ENCODE measurements at regions not wholly inside any gene's neighbourhood (a gene's known extent, or its start where the extent isn't known, plus 50 kb on each side); places are given as distances from the start of the nearest gene placed in this dataset.

DNA sequence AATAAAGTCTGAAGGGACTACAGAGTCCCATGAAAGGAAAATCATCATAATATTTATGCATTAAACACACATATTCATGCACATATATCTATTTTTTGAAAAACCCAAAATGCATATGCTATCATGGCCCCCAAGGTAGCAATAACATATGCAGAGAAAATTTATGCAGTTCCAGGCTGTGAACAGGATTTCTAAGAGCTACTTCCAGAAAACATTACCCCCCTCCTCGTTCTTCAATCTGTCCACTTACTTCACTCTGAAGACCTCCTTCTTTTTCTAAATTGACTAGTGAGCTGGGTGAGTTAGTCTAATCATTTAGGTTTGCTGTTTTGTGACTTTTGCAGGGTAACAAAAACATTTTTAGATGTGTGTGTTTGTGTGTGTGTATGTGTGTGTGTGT, 376.4 kb upstream of the ZEB2 start:
- no peaks in the 10 kb centered on the region for H3K79me2 ChIP-seq (ENCODE audit: low read depth)
- H3K36me3 ChIP-seq (ENCODE audit: low read depth) = no peaks in the 10 kb centered on the region
- H4K20me1 ChIP-seq (ENCODE audit: insufficient read depth) = no peaks in the 10 kb centered on the region
- no peaks in the 10 kb centered on the region for H3K27me3 ChIP-seq (ENCODE audit: insufficient read depth, low read depth)
- H3K4me2 ChIP-seq = no peak overlapping the region
- intact Hi-C loops (cut with micrococcal nuclease; ENCODE audit: unreplicated experiment) = no loop called here
- ChIA-PET POLR2A (ENCODE audit: unreplicated experiment) (no interaction called here), CTCF (no interaction called here)
- no TSS peak for BruUV-seq (replicated peaks)
- H3K9me2 ChIP-seq (ENCODE audit: insufficient read depth) = no peaks in the 10 kb centered on the region
- TF ChIP-seq, protein P1, sequence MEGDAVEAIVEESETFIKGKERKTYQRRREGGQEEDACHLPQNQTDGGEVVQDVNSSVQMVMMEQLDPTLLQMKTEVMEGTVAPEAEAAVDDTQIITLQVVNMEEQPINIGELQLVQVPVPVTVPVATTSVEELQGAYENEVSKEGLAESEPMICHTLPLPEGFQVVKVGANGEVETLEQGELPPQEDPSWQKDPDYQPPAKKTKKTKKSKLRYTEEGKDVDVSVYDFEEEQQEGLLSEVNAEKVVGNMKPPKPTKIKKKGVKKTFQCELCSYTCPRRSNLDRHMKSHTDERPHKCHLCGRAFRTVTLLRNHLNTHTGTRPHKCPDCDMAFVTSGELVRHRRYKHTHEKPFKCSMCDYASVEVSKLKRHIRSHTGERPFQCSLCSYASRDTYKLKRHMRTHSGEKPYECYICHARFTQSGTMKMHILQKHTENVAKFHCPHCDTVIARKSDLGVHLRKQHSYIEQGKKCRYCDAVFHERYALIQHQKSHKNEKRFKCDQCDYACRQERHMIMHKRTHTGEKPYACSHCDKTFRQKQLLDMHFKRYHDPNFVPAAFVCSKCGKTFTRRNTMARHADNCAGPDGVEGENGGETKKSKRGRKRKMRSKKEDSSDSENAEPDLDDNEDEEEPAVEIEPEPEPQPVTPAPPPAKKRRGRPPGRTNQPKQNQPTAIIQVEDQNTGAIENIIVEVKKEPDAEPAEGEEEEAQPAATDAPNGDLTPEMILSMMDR (conservative IDR thresholded peaks at IDR 0.05) = no peak
- no peak for TF ChIP-seq EZH2 (IDR thresholded peaks at IDR 0.05; ENCODE audit: low read depth)
- no peak overlapping the region for H2AFZ ChIP-seq
- H3K9me3 ChIP-seq (ENCODE audit: insufficient read depth, low read depth) = no peaks in the 10 kb centered on the region
- H3K27ac ChIP-seq = no peak overlapping the region
- no peak for DNase-seq
- H3F3A ChIP-seq (ENCODE audit: insufficient read depth, low read depth) = no peaks in the 10 kb centered on the region
- no peaks in the 10 kb centered on the region for H3K4me1 ChIP-seq (replicated peaks; ENCODE audit: insufficient read depth)
- no peak overlapping the region for H3K4me3 ChIP-seq

DNA sequence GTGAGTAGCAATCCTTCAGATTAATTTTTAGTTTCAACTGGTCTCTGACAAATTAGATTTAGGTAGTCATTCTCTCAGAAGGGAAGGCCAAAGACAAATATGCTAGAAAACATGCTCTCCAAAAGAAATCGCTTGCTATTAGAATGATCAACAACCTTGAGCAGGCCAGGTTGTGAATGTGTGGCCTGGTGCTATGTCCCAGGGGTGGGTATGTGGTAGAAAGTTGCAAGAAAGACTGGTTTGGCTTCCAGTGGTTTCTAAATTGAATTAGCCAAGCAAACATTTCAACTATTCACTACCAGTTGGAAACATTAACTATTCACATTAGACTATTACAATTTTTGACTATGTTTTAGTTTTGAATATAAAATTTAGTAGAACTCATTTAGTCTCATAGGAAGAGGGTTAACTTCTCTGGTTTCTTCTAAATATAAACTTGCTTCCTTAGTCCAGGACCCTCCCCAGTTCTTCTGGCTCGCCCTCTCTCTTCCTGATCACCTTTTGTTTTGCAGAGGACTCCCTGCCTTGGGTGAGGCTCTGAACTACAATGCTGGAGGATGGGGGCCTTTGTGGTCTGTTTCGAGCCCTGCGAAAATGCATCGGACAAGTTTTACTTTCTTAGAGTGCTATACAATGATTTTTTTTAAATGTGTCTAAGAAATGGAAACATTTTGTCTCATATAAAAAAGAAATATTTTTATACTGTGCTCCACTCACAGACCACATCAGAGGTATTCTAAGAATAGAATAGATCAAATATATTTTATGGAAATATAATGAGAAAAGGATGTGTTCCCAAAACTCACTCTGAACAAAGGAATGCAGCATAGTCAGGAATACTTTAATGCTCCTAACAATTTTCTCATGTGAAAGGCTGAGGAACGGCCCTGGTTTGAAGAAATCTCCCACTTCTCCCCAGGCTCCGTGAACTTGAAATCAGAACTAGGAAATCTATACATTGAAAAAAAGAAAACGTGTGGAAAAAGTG, 375.0 kb upstream of the ZEB2 start:
- intact Hi-C loops (cut with micrococcal nuclease; ENCODE audit: unreplicated experiment) = no loop called here
- H3K79me2 ChIP-seq (ENCODE audit: low read depth) = no peaks in the 10 kb centered on the region
- POLR2A ChIA-PET (ENCODE audit: unreplicated experiment) = no interaction called here

DNA sequence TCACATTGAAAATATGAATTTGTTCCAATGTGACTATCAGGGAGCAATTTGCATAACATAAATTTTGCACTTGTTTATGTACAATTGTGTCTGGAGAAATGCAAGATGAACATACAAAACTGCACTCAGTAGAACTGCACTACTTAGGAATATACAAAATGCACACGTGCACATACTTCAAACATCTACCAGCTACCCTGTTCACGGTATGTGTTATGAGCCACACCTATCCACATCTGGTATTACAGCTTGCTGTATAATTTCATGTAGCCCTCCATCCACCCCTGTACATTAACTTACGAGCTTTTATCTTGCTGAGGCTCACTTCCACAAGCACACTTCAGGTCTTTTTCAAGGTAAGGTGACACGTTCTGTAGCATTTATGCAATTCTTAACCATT, 373.5 kb upstream of the ZEB2 start:
- Histone ChIP-seq H3K79me2 (ENCODE audit: low read depth) (no peaks in the 10 kb centered on the region), H3K27ac (no peak overlapping the region), H3K9me3 (ENCODE audit: insufficient read depth, low read depth) (no peaks in the 10 kb centered on the region), H3F3A (ENCODE audit: insufficient read depth, low read depth) (no peaks in the 10 kb centered on the region), H3K4me1 (replicated peaks; ENCODE audit: insufficient read depth) (no peaks in the 10 kb centered on the region), H2AFZ (no peak overlapping the region), H3K4me3 (no peak overlapping the region), H3K27me3 (ENCODE audit: insufficient read depth, low read depth) (no peaks in the 10 kb centered on the region), H3K9me2 (ENCODE audit: insufficient read depth) (no peaks in the 10 kb centered on the region), H4K20me1 (ENCODE audit: insufficient read depth) (no peaks in the 10 kb centered on the region), H3K36me3 (ENCODE audit: low read depth) (no peaks in the 10 kb centered on the region), H3K4me2 (no peak overlapping the region)
- POLR2A ChIA-PET (ENCODE audit: unreplicated experiment) = no interaction called here
- DNase-seq = no peak
- TF ChIP-seq EZH2 (IDR thresholded peaks at IDR 0.05; ENCODE audit: low read depth) = no peak
- TF ChIP-seq, protein P1 (conservative IDR thresholded peaks at IDR 0.05) = no peak
- BruUV-seq (replicated peaks) = no TSS peak
- intact Hi-C loops (cut with micrococcal nuclease; ENCODE audit: unreplicated experiment) = no loop called here
- CTCF ChIA-PET = no interaction called here

More for the DNA sequence above, 375.0 kb upstream of the ZEB2 start:
- Histone ChIP-seq H4K20me1 (ENCODE audit: insufficient read depth) (no peaks in the 10 kb centered on the region), H3K4me2 (no peak overlapping the region), H3K36me3 (ENCODE audit: low read depth) (no peaks in the 10 kb centered on the region), H3K4me3 (no peak overlapping the region), H3F3A (ENCODE audit: insufficient read depth, low read depth) (no peaks in the 10 kb centered on the region), H3K27me3 (ENCODE audit: insufficient read depth, low read depth) (no peaks in the 10 kb centered on the region), H3K9me3 (ENCODE audit: insufficient read depth, low read depth) (no peaks in the 10 kb centered on the region), H3K9me2 (ENCODE audit: insufficient read depth) (no peaks in the 10 kb centered on the region), H3K27ac (no peak overlapping the region), H3K4me1 (replicated peaks; ENCODE audit: insufficient read depth) (no peaks in the 10 kb centered on the region), H2AFZ (no peak overlapping the region)
- DNase-seq = no peak
- CTCF ChIA-PET = no interaction called here
- no TSS peak for BruUV-seq (replicated peaks)
- TF ChIP-seq, protein P1 (conservative IDR thresholded peaks at IDR 0.05) = no peak
- TF ChIP-seq EZH2 (IDR thresholded peaks at IDR 0.05; ENCODE audit: low read depth) = no peak
